ENCODE measurements at regions not wholly inside any gene's neighbourhood (a gene's known extent, or its start where the extent isn't known, plus 50 kb on each side); places are given as distances from the start of the nearest gene placed in this dataset.
"Not testable (repeated sequence)": the region's sequence is repeated elsewhere in the genome, so short reads cannot be mapped to it uniquely, and the experiment has no call there.

DNA sequence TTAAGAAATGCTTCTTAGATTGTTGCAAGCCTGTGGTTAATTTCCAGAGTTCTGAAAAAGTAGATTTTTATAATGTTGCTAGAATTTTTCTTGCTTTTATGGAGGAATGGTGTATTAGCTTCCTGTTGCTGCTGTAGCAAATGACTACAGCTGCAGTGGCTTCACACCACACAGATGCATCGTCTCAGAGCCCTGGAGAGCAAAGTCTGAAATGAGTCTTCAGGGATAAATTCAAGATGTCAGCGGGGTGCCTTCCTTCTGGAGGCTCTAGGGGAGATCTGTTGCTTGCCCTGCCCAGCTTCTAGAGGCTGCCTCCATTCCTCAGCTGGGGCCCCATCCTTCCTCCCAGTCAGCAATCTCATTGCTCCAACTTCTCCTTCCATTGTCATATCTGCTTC is 187.8 kb downstream of the ZNF516 start:
- no peak for DNase-seq (ENCODE audit: low read depth in 2 of 3, low spot score in 2 of 3)

DNA sequence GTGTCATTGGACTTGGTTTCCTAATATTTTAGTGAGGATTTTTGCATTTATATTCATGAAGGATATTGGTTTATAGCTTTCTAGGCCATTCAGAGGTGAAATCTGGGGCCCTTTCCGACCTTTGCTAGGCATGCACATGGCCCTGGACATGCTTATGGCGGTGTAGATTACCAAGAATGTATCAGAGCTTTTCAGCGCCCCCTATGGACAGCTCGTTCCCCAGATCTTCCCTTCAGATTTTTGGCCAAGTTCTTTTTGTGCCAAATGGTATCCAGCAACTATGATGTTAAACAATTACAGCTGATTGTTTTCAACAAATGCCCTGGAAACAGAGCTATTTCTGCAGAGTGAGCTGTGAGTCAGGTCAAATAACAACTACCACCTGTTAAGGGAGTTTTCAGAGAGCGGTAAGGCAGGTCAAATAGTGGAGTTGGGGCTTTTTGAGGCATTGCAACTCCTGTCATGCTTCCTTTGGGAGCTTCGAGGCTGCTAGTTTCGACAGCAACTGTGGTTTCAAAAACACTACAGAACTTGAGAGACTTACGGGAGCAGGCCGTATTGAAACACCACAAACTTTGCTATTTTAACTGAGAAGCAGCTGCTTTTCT is 188.3 kb downstream of the ZNF516 start:
- no peak for DNase-seq (ENCODE audit: low read depth in 2 of 3, low spot score in 2 of 3)

DNA sequence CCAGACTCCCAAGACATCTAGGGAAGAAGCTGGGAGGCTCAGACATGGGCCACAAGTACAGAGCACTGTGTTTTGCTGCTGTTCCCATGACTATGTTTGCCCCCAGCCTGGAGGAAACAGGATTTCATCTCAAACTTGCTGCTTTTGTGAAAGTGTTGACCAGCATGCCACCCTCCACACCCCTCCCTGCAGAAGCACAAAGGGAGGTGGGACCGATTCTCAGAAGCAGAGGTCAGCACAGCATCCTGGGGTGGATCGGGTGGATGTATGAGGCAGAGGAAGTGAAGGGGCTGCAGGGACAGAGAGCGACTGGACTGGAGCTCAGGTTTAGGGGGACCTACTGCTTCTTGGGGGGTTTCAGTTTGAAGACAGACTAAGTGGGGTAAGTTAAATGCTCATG is 209.2 kb downstream of the ZNF516 start:
- DNase-seq (ENCODE audit: low read depth in 2 of 3, low spot score in 2 of 3) = no peak

DNA sequence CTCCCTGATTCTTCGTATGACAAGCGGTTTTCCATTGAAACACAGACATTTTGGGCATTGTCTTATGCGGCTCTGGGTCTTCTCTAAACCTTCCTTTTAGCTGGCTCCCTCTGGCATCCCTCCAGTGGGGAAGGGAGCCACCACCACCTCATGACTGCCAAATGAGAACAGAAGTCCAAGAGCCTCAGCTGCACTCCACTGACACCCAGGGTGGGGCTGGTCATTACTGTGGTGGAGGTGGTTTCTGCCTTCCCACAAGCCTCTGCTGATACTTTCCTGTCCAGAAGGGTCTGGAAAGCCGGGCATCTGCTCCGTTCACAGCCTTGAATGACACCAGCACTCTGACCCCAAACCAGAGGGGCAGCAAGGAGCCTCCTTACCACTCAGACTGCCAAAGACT is 213.5 kb downstream of the ZNF516 start:
- DNase-seq (ENCODE audit: low read depth in 2 of 3, low spot score in 2 of 3) = no peak

DNA sequence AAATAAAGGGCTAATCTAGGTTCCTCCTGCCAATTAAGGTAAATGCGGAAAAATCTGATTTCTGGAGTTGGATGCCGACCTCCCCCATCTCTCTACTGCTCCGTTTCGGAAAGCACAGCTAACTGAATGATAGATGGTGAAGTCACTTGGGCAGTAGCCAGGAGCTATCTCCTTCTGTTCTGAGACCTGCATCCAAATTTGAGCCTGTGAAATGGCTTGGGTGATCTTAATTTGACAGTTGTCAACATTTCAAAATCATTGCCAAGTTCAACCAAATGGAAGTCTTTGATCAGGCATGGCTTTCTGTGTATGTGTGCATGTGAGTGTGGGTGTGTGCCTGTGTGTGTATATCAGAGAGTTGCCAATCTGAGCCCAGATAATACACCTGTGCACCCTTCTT is 217.2 kb downstream of the ZNF516 start:
- no peak for DNase-seq (ENCODE audit: low read depth in 2 of 3, low spot score in 2 of 3)

DNA sequence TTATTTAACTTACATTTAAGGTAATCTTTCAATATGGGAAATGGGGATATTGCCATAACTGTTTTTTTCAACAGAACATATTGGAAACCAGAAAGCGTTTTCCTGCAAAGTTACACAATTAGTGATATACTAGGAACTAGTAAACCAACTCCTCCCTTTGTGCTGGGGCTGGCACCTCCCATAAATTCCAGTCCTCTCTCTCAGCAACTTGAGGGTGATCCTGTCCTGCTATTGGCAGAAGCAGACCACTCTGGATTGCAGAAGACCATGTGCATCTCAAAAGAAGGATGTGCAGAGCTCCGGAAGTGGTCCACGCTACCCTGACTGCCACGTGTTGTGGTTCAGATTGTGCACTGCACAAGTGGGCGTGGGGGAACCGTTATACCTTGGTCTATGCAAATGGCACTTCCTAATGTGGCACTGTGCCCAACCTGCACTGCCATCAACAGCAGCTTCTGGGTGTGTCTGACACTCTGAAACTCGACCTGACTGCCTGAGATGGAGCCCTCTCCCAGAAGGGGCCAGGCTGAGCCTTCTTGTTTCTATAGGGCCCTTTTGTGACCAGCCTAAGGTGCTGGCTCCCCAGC is 219.2 kb downstream of the ZNF516 start:
- DNase-seq (ENCODE audit: low read depth in 2 of 3, low spot score in 2 of 3) = no peak

DNA sequence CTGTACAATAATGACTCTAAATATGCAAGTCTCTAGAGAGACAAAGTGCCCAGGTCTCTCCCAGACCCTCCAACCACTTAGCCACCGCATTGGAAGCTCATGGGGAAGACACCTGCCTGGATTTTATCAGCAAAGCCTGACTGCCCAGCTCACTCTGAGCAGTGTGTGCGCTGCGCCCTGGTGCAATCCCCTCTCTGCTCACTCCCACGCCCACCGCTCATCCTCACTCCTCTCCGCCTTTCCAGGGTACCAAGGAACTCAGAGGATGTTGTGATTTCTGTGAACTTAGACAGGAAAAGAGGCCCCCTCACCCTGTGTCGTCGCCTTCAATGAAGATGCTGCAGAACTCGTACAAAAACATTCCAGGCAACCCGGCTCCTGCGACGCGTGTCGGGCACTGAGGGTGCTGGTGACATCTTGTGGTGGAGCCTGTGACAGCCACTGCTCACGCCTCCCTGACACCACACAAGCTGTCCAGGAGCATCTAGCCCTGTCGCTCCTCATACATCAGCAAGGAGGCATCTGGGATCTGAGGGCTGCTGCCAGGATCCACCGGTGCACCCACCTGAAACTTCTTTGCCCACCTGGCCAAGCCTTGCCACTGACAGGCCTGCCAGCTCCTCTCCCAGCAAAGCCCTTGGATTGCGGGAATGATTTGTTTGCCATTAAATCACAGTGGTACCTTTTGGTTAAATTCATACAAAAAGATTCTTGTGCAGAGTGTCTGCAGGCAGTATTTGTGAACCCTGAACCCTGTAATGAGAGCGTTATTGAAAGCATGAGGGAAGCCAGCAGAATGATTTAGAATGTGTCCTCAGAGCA is 220.4 kb downstream of the ZNF516 start:
- peak in 1 of 3 donors; percentile 23 for DNase-seq (ENCODE audit: low read depth in 2 of 3, low spot score in 2 of 3)

DNA sequence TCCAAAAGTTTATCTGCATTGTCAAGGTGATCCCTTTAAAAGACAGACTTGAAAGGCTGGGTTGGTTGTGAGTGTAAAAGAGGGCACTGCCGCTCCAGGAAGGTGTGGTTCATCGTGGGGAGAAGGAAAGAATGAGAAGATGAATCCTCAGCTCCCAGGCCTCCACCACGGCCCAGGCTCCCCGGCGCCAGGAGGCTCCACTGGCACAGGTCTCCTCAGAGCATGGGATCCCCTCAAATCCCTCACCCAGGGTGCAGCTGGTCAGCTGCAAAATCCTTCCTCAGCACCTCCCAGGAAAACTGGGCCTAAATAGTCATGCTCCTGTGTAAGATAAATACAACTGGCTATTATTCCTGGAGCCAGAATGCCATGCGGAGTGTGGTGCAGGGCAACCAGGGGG is 221.1 kb downstream of the ZNF516 start:
- DNase-seq (ENCODE audit: low read depth in 2 of 3, low spot score in 2 of 3) = no peak

DNA sequence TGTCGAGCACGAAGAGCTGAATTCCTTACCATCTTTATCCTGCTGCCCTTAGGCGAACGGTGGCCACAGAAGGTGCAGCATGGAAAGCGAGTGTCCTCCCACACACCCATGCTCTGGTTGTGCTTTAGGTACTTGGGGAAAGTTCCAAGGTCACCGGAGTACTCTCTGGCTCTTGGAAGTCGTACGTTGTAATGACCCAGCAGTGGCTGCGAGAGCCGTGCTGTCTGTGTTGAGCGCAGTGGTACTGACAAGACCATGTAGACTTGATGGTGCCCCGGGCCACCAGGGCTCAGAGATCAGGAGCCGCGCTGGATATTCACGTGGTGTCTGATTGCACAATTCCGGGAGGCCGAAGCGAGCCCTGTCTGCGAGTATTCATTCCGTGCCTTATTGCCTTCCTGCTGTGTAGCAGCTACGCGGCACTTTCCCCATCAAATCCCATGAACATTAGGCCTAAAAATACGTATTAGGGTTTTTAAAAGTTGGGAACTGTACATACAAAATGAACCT is 222.0 kb downstream of the ZNF516 start:
- DNase-seq (ENCODE audit: low read depth in 2 of 3, low spot score in 2 of 3) = no peak

DNA sequence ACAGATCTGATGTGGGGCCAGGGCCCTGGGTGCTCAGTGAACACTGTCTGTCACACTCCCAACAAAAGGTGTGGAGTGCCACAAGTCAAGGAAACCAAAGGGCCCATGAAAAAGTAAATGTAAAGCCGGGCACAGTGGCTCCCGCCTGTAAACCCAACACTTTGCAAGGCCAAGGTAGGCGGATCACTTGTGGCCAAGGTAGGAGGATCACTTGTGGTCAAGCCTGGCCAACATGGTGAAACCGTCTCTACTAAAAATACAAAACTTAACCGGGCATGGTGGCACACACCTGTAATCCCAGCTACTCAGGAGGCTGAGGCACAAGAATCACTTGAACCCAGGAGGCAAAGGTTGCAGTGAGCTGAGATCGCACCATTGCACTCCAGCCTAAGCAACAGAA is 227.6 kb downstream of the ZNF516 start:
- DNase-seq (ENCODE audit: low read depth in 2 of 3, low spot score in 2 of 3) = not testable (repeated sequence)

DNA sequence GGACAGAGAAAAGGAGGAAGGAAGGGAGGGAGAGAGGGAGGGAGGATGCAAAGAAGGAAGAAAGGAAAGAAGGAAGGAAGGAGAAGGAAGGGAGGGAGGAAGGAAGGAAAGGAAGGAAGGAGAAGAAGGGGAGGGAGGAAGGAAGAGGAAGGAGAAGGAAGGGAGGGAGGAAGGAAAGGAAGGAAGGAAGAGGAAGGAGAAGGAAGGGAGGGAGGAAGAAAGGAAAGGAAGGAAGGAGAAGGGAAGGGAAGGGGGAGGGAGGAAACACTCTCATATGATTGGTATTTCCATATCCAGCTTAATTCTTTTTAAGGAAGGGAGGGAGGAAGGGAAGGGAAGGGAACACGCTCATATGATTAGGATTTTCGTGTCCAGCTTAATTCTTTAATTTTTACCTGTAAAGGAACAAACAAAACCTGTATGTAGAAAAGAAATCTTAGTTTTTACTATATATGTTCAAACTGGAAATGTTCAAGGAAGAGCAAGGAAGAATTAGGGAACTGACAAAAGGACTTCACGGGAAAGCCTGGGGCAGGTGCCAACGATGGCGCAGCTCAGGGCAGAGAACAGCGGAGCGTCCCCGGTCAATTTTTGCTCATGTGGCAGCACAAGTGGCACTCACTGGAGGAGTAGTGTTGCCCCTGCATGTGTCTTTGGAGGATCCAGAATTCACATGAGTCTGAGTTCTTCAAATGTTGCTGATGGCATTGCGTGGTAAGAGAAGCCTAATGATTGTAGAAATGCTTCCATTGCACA is 228.6 kb downstream of the ZNF516 start:
- DNase-seq (ENCODE audit: low read depth in 2 of 3, low spot score in 2 of 3) = no peak

DNA sequence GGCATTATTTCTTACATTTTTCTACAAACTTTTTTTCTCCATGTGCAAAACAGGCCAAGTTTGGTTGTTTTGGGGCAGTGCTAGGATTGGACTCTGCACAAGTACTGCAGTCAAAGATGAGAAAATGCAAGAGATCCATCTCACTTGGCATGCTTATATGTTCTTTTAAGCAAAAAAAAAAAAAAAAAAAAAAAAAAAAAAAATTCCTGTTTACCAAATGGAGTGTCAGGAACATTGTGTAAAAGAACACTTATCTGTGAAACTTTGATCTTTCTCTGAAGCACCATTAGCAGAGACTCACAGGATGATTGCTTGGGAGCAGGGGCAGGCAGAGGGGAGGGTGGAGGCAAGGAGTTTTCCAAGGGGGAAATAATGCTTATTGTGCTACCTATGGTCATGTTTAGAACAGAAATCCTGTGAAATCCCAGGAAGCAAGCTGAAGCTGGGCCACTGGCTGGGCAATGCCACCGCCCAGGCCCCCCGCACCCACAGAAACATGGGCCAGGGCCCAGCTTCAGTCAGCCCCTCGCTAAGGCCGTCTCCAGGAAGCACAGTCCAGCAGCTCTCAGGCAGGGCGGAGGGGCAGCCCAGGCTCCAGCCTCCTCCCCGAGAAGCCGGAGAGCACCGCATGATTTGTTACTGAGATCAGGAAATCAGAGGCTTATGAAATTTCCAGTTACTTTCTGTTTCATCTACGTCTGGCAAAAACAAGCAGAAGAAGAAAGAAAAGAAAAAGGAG is 229.4 kb downstream of the ZNF516 start:
- peak in 1 of 3 donors; percentile 44 for DNase-seq (ENCODE audit: low read depth in 2 of 3, low spot score in 2 of 3)

DNA sequence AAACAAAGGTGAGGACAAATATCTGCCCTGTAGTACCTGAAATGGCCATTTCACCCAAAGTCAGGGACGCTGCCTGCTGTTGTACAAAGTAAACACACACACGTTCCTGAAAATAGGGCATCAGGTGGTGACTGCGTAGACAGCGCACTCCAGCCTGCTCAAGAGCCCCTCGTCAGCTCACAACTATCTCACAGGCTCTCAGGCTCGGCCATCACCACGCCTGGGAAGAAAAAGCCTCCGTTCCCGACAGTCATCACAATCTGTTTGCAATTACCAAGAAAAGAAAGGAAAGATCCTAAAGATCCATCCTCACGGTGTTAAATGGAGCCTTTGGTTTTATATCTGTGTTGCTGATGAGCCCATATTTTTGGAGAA is 230.2 kb downstream of the ZNF516 start:
- no peak for DNase-seq (ENCODE audit: low read depth in 2 of 3, low spot score in 2 of 3)

DNA sequence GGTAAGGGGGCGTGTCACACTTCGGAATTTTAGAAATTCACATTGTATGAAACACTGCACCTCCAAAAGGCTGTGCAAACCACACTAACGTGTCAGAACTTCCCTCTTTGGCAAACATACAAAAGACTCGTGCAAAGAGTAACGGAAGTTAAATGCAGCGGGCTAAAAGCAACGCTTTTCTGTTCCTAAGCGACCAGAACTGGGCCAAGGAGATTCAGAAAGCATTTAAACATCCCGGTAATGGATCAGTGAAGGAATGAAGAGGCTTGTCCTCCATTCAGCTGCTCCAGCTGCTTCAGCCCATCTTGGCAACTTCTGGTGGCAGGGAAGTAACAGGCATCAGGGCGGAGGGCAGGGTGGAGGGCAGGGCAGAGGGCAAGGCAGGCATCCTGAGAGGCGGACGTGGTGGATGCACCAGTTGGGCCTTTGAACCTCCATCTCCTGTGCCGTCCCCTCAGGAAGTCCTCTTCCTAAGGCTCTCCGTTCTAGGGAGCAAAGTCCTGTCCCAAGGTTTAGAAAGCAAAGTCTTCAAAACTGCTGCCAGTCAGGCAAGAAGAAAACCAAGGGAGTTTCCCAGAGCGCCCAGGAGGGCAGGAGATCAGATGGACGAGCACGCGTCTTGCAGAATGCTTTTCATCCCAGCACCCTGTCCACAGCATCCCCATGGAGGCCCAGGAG is 230.7 kb downstream of the ZNF516 start:
- peak in 1 of 3 donors; percentile 57 for DNase-seq (ENCODE audit: low read depth in 2 of 3, low spot score in 2 of 3)

DNA sequence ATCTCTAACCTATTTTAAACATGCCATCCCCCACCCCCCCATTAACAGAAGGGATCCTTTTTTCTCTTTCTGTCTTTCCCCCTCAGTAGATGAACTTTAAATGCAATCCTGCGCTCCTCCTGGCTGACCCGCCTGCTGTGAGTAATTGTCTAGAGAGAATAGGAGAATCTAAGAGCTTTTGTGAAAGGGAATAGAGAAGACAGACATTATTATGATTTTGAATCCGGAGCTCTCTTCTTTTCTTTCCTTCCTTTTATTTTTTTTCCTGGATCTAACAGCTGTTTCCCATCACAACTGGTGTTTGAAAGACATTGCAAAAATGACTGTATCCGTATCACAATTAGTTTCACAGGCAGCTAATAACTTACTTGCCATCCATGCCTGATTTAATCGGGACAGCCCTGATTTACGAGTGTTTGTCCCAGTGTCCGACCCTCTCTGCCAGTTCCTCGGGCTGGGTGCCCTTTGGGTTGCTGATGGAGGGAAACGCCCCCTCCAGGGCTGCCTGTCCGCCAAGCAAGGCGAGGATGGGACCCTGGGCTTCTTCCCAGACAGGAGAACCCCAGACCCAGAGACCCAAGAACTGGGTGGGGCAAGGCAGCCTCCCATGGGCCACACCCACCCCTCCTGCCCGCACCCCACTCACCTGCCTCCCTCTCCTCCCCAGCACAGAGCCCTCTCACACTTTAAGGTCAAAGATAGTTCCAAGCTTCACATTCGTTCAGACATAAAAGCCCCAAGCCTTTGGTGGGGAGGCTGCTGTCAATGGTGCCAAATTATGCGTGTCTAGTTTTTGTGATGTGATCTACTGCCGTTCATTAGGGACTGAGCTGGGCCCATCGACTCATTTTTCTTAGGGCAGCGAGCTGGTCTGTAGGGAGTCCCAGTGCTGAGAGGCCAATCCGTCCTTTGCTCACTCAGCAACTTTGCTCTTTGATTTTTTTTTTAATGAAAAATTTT is 231.7 kb downstream of the ZNF516 start:
- DNase-seq (ENCODE audit: low read depth in 2 of 3, low spot score in 2 of 3) = no peak

DNA sequence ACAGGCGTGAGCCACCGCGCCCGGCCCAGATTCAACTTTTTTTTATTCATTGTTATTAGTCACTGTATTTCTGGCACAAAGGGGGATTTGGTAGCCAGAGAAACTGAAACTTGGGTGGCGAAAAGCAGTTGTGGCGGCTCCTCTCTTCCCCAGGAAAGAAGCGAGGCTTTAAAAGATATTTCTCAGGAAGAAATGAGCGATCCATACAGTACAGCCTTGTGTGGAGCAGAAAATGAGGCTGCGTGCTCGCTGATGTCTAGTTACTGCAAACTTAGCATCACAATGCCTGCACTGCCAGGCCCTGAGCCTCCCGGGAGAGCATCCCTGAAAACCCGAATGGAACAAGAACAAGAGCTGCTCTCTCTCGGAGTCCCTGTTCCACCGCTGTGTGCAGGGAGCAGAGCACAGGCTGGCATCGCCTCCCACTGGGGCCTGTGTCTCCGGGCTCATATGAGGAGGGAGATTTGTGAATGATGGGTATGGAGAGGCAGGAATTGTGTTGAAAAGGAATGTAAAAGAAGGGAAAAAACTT is 234.0 kb downstream of the ZNF516 start:
- no peak for DNase-seq (ENCODE audit: low read depth in 2 of 3, low spot score in 2 of 3)

DNA sequence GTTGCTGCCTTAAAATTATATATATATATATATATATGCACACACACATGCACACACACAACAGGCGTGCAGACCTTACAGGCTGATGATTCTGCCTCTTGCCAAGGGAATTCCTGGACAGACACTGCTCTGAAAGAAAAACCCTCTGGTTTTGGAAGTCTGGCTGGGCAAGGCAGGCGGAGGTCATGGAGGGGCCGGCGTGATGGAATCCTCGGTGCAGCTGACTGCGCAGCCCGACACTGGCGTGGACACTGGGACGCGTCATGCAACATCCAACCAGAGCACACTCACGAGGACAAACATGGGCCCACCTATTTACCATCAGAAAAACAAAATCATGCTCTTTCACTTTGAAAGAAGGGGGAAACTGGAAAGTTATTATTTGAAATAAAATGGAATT is 235.3 kb downstream of the ZNF516 start:
- no peak for DNase-seq (ENCODE audit: low read depth in 2 of 3, low spot score in 2 of 3)

DNA sequence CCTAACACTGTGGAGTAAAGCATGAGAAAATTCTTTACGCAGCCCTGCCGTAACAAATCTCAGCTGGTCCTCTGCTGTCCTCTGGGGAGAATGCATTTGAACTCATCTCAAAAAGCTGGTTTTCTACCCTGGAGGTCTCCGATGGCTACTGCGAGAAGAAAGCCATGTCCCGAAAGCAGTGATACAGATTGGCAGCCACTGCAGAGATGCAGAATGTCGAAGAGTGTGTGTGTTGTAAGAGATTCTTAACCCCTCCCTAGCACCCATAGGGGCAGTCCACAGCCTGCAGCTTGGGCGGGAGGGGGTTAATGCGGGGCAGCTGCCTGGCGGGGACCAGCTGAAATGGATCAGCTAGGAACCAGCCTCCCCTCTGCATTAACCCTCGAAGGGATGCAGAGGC is 235.9 kb downstream of the ZNF516 start:
- DNase-seq (ENCODE audit: low read depth in 2 of 3, low spot score in 2 of 3) = no peak

DNA sequence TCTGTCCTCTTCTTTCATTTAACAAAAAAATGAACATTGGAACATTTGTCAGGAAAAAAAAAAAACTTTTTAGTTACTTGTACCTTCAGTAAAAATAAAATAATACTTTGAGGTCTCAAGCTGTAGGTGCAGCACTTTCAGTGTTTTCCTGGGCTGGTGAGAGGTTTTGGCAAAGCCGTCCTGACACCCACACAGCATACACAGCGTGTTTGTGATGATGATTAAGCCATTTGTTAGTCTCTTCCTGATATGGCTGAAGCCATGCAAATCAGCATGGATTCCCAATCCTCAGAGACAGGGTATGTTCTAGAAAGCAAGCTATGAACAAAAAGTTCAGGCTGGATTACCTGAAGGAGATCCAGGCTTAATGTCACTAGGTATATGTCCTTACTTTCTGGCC is 236.8 kb downstream of the ZNF516 start:
- no peak for DNase-seq (ENCODE audit: low read depth in 2 of 3, low spot score in 2 of 3)
